GM23338 (cell line): ENCODE measurements at regions not wholly inside any gene's neighbourhood (a gene's known extent, or its start where the extent isn't known, plus 50 kb on each side); places are given as distances from the start of the nearest gene placed in this dataset.

Experiments
- ATAC-seq: fragments of 200-7000 bp; cut with Tn5 transposase; 3 replicates; pipeline ENCODE4 v1.9.1; 2020
- DNase-seq: peaks from one replicate; pipeline ENCODE4 v3.0.0-alpha.2; 2015; ENCODE audit warnings: low spot score
- H2AFZ ChIP-seq: fragments of 200-600 bp; sonication (generic); 2 replicates; pipeline ENCODE4 v1.8.0; 2016; ENCODE audit warnings: antibody characterized with exemption, mild to moderate bottlenecking, moderate library complexity
- H3F3A ChIP-seq: fragments of 200-600 bp; sonication (generic); replicated peaks from 2 replicates; pipeline ENCODE4 v1.8.0; 2017; ENCODE audit warnings: antibody characterized with exemption, mixed run types, low read depth
- H3K27ac ChIP-seq: fragments of 200-600 bp; sonication (generic); 2 replicates; pipeline ENCODE4 v1.6.1; 2016; ENCODE audit warnings: low read depth
- H3K27me3 ChIP-seq: fragments of 200-600 bp; sonication (generic); 2 replicates; pipeline ENCODE4 v1.8.0; 2016; ENCODE audit warnings: mild to moderate bottlenecking, mixed run types, moderate library complexity; ENCODE audit not compliant: insufficient read depth
- H3K36me3 ChIP-seq: fragments of 200-600 bp; sonication (generic); 2 replicates; pipeline ENCODE4 v1.8.0; 2016; ENCODE audit warnings: mild to moderate bottlenecking; ENCODE audit not compliant: insufficient read depth
- H3K4me1 ChIP-seq: fragments of 200-600 bp; sonication (generic); 2 replicates; pipeline ENCODE4 v1.8.0; 2016; ENCODE audit warnings: mild to moderate bottlenecking, moderate library complexity; ENCODE audit not compliant: insufficient read depth
- H3K4me2 ChIP-seq: fragments of 200-600 bp; sonication (generic); 2 replicates; pipeline ENCODE4 v1.7.1; 2017; ENCODE audit warnings: mixed run types
- H3K4me3 ChIP-seq: fragments of 200-600 bp; sonication (generic); 2 replicates; pipeline ENCODE4 v1.6.1; 2016; ENCODE audit warnings: mixed run types
- H3K79me2 ChIP-seq: fragments of 200-600 bp; sonication (generic); replicated peaks from 2 replicates; pipeline ENCODE4 v1.8.0; 2017; ENCODE audit warnings: mild to moderate bottlenecking; ENCODE audit not compliant: insufficient read depth
- H3K9me2 ChIP-seq: fragments of 200-600 bp; sonication (generic); 2 replicates; pipeline ENCODE4 v1.8.0; 2017; ENCODE audit not compliant: insufficient read depth
- H4K20me1 ChIP-seq: fragments of 200-600 bp; sonication (generic); replicated peaks from 2 replicates; pipeline ENCODE4 v1.8.0; 2017; ENCODE audit warnings: mild to moderate bottlenecking; ENCODE audit not compliant: insufficient read depth
- H3K27ac Mint-ChIP-seq: 2 replicates; pipeline ENCODE4 v1.8.0; 2020; ENCODE audit warnings: inconsistent platforms, mild to moderate bottlenecking, moderate library complexity, mixed read lengths
- H3K27me3 Mint-ChIP-seq: 3 replicates; pipeline ENCODE4 v1.8.0; 2022; ENCODE audit warnings: low read depth, mild to moderate bottlenecking, moderate library complexity, mixed read lengths, inconsistent platforms; ENCODE audit not compliant: insufficient read depth, poor library complexity
- H3K36me3 Mint-ChIP-seq: 3 replicates; pipeline ENCODE4 v1.8.0; 2021; ENCODE audit warnings: low read depth, mild to moderate bottlenecking, inconsistent platforms, moderate library complexity, mixed read lengths
- H3K4me1 Mint-ChIP-seq: 3 replicates; pipeline ENCODE4 v1.8.0; 2020; ENCODE audit warnings: mild to moderate bottlenecking, inconsistent platforms, mixed read lengths
- H3K4me3 Mint-ChIP-seq: 3 replicates; pipeline ENCODE4 v1.8.0; 2021; ENCODE audit warnings: moderate library complexity, mild to moderate bottlenecking, inconsistent platforms, mixed read lengths
- H3K9me3 Mint-ChIP-seq: 3 replicates; pipeline ENCODE4 v1.8.0; 2020; ENCODE audit warnings: moderate library complexity, mild to moderate bottlenecking, inconsistent platforms, mixed read lengths
- CREB1 ChIP-seq: fragments of 250-450 bp; sonication (Bioruptor Pico); IDR thresholded peaks from 2 replicates; pipeline ENCODE4 v1.5.0; 2020; ENCODE audit warnings: low read depth, mild to moderate bottlenecking, moderate library complexity
- EZH2 ChIP-seq: fragments of 200-600 bp; sonication (generic); IDR thresholded peaks from one replicate; pipeline ENCODE4 v1.8.0; 2017; ENCODE audit warnings: antibody characterized with exemption, mild to moderate bottlenecking, low read depth; ENCODE audit not compliant: unreplicated experiment
- EZH2phosphoT487 ChIP-seq: fragments of 200-600 bp; sonication (generic); IDR thresholded peaks from one replicate; pipeline ENCODE4 v1.8.1; 2018; ENCODE audit warnings: antibody characterized with exemption; ENCODE audit not compliant: unreplicated experiment
- JUNB ChIP-seq: IDR thresholded peaks from one replicate; pipeline ENCODE4 v1.6.1; 2016; ENCODE audit warnings: antibody characterized with exemption; ENCODE audit not compliant: unreplicated experiment
- NANOG ChIP-seq: IDR thresholded peaks from 2 replicates; pipeline ENCODE4 v1.6.1; 2016; ENCODE audit warnings: antibody characterized with exemption, borderline replicate concordance
- POLR2AphosphoS5 ChIP-seq: IDR thresholded peaks from 2 replicates; pipeline ENCODE4 v1.6.1; 2016; ENCODE audit warnings: antibody characterized with exemption, low read depth
- STAT1 ChIP-seq: IDR thresholded peaks from one replicate; pipeline ENCODE4 v1.6.1; 2016; ENCODE audit warnings: antibody characterized with exemption; ENCODE audit not compliant: unreplicated experiment
- ZNF114 ChIP-seq: fragments of 250-450 bp; sonication (Bioruptor Pico); IDR thresholded peaks from 2 replicates; pipeline ENCODE4 v1.5.0; 2020; ENCODE audit warnings: mild to moderate bottlenecking, moderate library complexity
- ZNF331 ChIP-seq: fragments of 250-450 bp; sonication (Bioruptor Pico); IDR thresholded peaks from 2 replicates; pipeline ENCODE4 v1.5.0; 2020; ENCODE audit warnings: low read depth, mild to moderate bottlenecking, moderate library complexity
- TF ChIP-seq, protein P1 (sequence below): IDR thresholded peaks from 2 replicates; pipeline ENCODE4 v1.6.1; 2016; ENCODE audit warnings: antibody characterized with exemption
- TF ChIP-seq, protein P2 (sequence below), 2 experiments: fragments of 200-600 bp in 1 of 2; sonication (generic) in 1 of 2; conservative IDR thresholded peaks; 2 replicates each; pipeline versions ENCODE4 v1.5.1 to v1.6.1; 2016 to 2017; ENCODE audit warnings: antibody characterized with exemption in 2 of 2, low read depth in 2 of 2, mild to moderate bottlenecking in 2 of 2, moderate library complexity in 1 of 2
- TF ChIP-seq, protein P3 (sequence below): fragments of 250-450 bp; sonication (Bioruptor Pico); IDR thresholded peaks from 2 replicates; pipeline ENCODE4 v1.5.0; 2020; ENCODE audit warnings: mild to moderate bottlenecking, moderate library complexity
- TF ChIP-seq, protein P4 (sequence below): IDR thresholded peaks from one replicate; pipeline ENCODE4 v1.6.1; 2018; ENCODE audit warnings: antibody characterized with exemption; ENCODE audit not compliant: unreplicated experiment

DNA sequence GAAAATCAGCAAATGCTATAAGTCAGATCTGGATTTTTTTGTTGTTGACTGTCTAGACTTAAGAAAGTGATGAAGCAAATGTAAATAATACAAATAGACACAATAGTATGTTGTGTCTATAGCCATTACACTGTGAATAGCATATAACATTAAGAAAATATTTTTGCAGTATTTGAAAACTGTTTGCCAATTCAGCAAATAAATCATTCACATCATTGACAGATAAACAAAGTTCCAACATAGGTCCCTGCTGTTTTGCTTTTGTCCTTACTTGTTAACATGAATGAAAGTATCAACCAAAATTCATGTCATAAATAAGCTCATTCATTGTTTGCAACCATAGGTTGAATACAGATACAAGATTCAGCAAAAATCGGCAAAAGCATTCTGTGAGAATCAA lies 200.5 kb downstream of the KIF20B start:
- TF ChIP-seq CREB1 (CRISPR knock-in tag), result no peak
- TF ChIP-seq, protein P1, sequence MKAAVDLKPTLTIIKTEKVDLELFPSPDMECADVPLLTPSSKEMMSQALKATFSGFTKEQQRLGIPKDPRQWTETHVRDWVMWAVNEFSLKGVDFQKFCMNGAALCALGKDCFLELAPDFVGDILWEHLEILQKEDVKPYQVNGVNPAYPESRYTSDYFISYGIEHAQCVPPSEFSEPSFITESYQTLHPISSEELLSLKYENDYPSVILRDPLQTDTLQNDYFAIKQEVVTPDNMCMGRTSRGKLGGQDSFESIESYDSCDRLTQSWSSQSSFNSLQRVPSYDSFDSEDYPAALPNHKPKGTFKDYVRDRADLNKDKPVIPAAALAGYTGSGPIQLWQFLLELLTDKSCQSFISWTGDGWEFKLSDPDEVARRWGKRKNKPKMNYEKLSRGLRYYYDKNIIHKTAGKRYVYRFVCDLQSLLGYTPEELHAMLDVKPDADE, result no peak
- no peak for TF ChIP-seq ZNF114
- TF ChIP-seq JUNB, result no peak
- TF ChIP-seq, protein P2, sequence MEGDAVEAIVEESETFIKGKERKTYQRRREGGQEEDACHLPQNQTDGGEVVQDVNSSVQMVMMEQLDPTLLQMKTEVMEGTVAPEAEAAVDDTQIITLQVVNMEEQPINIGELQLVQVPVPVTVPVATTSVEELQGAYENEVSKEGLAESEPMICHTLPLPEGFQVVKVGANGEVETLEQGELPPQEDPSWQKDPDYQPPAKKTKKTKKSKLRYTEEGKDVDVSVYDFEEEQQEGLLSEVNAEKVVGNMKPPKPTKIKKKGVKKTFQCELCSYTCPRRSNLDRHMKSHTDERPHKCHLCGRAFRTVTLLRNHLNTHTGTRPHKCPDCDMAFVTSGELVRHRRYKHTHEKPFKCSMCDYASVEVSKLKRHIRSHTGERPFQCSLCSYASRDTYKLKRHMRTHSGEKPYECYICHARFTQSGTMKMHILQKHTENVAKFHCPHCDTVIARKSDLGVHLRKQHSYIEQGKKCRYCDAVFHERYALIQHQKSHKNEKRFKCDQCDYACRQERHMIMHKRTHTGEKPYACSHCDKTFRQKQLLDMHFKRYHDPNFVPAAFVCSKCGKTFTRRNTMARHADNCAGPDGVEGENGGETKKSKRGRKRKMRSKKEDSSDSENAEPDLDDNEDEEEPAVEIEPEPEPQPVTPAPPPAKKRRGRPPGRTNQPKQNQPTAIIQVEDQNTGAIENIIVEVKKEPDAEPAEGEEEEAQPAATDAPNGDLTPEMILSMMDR (conservative IDR thresholded peaks at IDR 0.05; ENCODE audit: low read depth in 2 of 2), result no peak
- no peak for TF ChIP-seq NANOG
- TF ChIP-seq POLR2AphosphoS5, result no peak
- TF ChIP-seq STAT1, result no peak
- TF ChIP-seq, protein P3, sequence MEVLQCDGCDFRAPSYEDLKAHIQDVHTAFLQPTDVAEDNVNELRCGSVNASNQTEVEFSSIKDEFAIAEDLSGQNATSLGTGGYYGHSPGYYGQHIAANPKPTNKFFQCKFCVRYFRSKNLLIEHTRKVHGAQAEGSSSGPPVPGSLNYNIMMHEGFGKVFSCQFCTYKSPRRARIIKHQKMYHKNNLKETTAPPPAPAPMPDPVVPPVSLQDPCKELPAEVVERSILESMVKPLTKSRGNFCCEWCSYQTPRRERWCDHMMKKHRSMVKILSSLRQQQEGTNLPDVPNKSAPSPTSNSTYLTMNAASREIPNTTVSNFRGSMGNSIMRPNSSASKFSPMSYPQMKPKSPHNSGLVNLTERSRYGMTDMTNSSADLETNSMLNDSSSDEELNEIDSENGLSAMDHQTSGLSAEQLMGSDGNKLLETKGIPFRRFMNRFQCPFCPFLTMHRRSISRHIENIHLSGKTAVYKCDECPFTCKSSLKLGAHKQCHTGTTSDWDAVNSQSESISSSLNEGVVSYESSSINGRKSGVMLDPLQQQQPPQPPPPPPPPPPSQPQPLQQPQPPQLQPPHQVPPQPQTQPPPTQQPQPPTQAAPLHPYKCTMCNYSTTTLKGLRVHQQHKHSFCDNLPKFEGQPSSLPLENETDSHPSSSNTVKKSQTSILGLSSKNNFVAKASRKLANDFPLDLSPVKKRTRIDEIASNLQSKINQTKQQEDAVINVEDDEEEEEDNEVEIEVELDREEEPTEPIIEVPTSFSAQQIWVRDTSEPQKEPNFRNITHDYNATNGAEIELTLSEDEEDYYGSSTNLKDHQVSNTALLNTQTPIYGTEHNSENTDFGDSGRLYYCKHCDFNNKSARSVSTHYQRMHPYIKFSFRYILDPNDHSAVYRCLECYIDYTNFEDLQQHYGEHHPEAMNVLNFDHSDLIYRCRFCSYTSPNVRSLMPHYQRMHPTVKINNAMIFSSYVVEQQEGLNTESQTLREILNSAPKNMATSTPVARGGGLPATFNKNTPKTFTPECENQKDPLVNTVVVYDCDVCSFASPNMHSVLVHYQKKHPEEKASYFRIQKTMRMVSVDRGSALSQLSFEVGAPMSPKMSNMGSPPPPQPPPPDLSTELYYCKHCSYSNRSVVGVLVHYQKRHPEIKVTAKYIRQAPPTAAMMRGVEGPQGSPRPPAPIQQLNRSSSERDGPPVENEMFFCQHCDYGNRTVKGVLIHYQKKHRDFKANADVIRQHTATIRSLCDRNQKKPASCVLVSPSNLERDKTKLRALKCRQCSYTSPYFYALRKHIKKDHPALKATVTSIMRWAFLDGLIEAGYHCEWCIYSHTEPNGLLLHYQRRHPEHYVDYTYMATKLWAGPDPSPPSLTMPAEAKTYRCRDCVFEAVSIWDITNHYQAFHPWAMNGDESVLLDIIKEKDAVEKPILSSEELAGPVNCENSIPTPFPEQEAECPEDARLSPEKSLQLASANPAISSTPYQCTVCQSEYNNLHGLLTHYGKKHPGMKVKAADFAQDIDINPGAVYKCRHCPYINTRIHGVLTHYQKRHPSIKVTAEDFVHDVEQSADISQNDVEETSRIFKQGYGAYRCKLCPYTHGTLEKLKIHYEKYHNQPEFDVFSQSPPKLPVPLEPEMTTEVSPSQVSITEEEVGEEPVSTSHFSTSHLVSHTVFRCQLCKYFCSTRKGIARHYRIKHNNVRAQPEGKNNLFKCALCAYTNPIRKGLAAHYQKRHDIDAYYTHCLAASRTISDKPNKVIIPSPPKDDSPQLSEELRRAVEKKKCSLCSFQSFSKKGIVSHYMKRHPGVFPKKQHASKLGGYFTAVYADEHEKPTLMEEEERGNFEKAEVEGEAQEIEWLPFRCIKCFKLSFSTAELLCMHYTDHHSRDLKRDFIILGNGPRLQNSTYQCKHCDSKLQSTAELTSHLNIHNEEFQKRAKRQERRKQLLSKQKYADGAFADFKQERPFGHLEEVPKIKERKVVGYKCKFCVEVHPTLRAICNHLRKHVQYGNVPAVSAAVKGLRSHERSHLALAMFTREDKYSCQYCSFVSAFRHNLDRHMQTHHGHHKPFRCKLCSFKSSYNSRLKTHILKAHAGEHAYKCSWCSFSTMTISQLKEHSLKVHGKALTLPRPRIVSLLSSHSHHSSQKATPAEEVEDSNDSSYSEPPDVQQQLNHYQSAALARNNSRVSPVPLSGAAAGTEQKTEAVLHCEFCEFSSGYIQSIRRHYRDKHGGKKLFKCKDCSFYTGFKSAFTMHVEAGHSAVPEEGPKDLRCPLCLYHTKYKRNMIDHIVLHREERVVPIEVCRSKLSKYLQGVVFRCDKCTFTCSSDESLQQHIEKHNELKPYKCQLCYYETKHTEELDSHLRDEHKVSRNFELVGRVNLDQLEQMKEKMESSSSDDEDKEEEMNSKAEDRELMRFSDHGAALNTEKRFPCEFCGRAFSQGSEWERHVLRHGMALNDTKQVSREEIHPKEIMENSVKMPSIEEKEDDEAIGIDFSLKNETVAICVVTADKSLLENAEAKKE (CRISPR knock-in tag), result no peak
- TF ChIP-seq EZH2, result no peak
- no peak for TF ChIP-seq ZNF331 (CRISPR knock-in tag)
- no peak for TF ChIP-seq EZH2phosphoT487
- TF ChIP-seq, protein P4, sequence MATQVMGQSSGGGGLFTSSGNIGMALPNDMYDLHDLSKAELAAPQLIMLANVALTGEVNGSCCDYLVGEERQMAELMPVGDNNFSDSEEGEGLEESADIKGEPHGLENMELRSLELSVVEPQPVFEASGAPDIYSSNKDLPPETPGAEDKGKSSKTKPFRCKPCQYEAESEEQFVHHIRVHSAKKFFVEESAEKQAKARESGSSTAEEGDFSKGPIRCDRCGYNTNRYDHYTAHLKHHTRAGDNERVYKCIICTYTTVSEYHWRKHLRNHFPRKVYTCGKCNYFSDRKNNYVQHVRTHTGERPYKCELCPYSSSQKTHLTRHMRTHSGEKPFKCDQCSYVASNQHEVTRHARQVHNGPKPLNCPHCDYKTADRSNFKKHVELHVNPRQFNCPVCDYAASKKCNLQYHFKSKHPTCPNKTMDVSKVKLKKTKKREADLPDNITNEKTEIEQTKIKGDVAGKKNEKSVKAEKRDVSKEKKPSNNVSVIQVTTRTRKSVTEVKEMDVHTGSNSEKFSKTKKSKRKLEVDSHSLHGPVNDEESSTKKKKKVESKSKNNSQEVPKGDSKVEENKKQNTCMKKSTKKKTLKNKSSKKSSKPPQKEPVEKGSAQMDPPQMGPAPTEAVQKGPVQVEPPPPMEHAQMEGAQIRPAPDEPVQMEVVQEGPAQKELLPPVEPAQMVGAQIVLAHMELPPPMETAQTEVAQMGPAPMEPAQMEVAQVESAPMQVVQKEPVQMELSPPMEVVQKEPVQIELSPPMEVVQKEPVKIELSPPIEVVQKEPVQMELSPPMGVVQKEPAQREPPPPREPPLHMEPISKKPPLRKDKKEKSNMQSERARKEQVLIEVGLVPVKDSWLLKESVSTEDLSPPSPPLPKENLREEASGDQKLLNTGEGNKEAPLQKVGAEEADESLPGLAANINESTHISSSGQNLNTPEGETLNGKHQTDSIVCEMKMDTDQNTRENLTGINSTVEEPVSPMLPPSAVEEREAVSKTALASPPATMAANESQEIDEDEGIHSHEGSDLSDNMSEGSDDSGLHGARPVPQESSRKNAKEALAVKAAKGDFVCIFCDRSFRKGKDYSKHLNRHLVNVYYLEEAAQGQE, result no peak
- no peaks in the 10 kb centered on the region for H3K79me2 ChIP-seq
- no peaks in the 10 kb centered on the region for H3K4me1 ChIP-seq
- no peak overlapping the region for H3K4me2 ChIP-seq
- H2AFZ ChIP-seq, result no peak overlapping the region
- H3K27ac ChIP-seq, result no peak overlapping the region
- no peak for ATAC-seq
- Mint-ChIP-seq H3K4me1 (no peaks in the 10 kb centered on the region), H3K27ac (no peak overlapping the region), H3K27me3 (no peaks in the 10 kb centered on the region), H3K4me3 (no peak overlapping the region), H3K36me3 (no peaks in the 10 kb centered on the region), H3K9me3 (no peaks in the 10 kb centered on the region)
- no peaks in the 10 kb centered on the region for H3K36me3 ChIP-seq
- H3K4me3 ChIP-seq, result no peak overlapping the region
- H3K9me2 ChIP-seq, result no peaks in the 10 kb centered on the region
- no peaks in the 10 kb centered on the region for H4K20me1 ChIP-seq
- DNase-seq, result no peak
- H3K27me3 ChIP-seq, result no peaks in the 10 kb centered on the region
- no peaks in the 10 kb centered on the region for H3F3A ChIP-seq
